SIG-M5 treated with dmso at 0.1 percent for 504 hours (cell line): ENCODE measurements at regions not wholly inside any gene's neighbourhood (a gene's known extent, or its start where the extent isn't known, plus 50 kb on each side); places are given as distances from the start of the nearest gene placed in this dataset.
"Not testable (repeated sequence)": the region's sequence is repeated elsewhere in the genome, so short reads cannot be mapped to it uniquely, and the experiment has no call there.

Source experiments
- DNase-seq: peaks from one replicate; lab custom pipeline; 2025; ENCODE audit not compliant: unreplicated experiment; lab: John Stamatoyannopoulos, UW

DNA sequence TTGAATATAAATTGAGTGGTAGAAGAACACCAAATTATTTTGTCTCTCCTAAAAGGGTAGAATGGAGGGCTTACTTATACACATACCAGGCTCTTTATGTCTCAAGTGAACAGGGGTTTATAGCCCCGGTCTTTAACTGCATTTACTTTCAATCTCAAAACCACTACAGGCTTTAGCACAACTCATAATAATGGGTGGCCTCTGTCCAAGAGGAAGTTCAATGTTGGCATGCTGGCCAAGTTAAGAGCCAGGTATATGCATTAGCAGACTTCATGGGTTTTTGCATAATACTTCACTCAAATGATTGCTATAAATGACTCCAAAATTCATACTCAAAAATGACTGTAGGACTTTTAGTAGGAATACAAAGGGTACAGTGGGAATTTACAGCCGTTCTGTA, 118.5 kb upstream of the OTUD4 start:
- no peak for DNase-seq

DNA sequence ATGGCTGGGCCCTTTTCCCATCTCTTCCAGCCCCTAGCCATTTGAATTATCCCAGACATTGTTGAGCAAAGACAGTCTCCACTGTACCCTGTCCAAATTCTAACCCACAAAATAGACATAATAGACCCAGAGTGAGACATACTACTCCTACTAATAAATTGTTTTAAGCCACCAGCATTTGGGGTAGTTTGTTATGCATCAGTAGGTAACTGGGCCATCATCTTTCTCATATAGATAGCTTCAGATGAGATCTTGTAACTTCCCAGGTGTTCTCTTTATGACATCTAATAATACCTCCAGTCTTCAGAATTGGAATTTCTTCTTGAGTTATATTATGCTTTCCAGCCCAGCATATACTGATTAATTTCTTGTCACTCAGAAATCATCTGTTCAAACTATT, 117.2 kb upstream of the OTUD4 start:
- DNase-seq = no peak

DNA sequence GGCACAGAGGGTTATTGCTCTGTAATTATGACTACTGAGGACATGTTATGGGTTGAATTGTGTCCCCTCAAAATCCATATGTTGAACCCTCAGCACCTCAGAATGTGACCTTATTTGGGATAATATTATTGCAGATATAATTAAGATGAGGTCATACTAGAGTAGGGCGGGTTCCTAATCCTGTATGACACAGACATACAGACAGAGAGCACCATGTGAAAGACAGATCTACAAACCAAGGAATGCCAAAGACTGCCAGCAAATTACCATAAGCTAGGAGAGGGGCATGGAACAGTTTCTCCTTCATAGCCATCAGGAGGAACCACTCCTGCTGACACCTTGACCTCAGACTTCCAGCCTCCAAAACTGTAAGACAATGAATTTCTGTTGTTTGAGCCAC, 115.2 kb upstream of the OTUD4 start:
- no peak for DNase-seq

GRCh38 chr4:145295122-145295521, 114.7 kb upstream of the OTUD4 start:
- DNase-seq = no peak

- no peak for DNase-seq
Measured at GRCh38 chr4:145293658-145294057, 113.3 kb upstream of the OTUD4 start.

DNA sequence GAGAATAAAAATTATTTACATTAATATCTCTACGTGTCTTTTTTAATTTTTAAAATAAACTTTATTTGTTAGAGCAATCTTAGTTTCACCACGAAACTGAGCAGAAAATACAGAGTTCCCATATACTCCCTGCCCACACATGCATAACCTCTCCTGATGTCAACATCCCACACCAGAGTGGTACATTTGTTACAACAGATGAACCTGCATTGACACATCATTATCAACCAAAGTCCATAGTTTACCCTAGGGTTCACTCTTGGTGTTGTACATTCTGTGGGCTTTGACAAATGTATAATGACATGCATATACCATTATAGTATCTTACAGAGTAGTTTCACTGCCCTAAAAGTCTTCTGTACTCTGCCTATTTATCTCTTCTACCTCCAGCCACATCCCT, 110.6 kb upstream of the OTUD4 start:
- DNase-seq = no peak

- DNase-seq = no peak
Measured at GRCh38 chr4:145289403-145290076, 109.2 kb upstream of the OTUD4 start.

DNA sequence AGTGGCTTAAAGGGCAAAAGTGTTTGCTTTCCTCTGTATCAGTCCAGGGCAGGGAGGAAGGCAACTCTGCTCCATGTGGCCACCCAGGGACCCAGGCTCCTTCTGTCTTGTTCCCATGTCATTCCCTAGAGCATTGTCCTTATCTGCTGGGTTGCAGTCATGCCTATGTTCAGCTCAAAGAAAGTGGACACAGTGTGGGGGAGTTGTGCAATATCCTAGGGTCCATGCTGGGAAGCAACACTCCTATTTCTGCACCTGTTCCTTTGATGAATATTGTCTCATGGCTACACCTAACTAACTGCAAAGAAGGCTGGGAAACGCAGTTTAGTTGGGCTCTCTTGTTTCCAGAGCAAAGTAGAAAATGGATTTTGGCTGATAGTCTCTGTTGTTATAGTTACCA, 107.0 kb upstream of the OTUD4 start:
- no peak for DNase-seq

DNA sequence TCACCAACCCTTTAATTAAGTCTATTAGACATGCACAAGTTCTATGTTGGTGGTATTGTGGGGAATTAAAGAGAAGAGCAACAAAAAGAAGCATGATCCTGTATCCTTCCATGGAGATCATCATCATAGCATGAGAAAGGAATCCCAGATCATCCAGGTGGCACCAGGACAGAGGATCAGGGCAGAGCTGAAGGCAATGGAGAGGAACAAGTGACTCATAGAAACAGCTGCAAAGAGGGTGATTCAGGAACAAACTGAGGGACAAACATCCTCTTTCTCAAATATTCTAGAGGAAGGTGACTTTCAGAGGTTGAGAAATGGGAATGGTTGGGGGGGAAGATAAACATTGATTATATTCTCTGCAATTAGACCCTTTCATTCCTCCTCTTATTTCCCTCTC, 105.5 kb upstream of the OTUD4 start:
- DNase-seq = no peak

- no peak for DNase-seq
Measured at GRCh38 chr4:145283909-145284308, 103.5 kb upstream of the OTUD4 start.

- no peak for DNase-seq
Measured at GRCh38 chr4:145281951-145282350, 101.6 kb upstream of the OTUD4 start.

- DNase-seq = no peak
Measured at GRCh38 chr4:145281224-145281623, 100.8 kb upstream of the OTUD4 start.

DNA sequence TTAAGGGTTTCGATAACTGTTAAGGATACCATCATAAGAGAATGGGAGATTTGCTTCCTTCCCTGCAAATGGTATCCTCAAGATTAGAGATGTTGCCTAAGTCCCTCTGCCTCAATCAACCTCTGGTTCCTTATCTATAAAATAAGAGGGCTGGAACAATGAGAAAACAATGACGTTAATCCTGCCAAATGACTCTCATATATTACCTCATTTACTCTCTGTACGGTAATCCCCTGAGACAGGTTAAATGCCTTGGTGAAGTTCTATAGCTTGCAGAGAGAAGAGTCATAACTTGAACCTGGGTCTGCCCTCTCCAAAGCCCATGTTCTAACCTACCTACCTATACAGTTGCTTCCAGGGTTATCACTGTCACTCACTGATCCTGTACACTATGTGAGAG, 100.2 kb upstream of the OTUD4 start:
- DNase-seq = no peak

DNA sequence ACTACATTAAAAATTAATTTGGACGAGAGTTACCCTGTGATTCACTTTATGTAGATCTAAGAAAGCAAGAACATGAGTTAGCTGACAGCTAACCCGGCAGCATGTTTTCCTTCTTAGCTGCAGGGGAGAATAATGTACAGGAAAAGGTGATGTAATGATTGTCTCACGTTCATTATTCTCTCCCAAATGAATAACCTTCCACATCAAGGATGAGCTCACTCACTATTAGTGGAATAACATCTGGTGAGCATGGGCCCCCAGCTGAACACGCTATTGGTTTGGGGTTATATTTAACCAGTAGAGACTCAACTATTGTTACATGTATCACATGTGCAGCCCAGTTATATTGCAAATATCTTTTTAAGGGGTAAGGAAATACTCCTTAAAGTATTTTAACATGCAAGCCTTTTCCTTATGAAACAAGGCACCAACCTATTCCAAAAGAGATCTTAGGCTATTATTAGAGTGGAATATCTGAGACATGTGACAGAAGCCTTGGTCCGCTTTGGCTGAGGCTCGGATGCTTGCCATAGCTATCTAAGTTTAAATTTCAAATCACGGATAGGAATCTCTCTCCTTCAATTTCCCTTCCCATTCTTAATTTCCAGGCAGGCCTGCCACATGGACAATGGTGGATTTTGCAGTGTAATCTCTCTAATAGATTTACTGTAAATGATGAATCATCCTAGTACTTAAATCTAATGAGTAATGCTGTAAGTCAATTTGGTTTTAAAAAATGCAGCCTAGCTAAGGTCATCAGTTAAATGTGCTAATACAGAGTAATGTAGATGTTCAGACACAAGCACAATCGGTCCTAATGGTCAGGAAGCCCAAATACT, 99.0 kb upstream of the OTUD4 start:
- DNase-seq = no peak

- no peak for DNase-seq
Measured at GRCh38 chr4:145278341-145279121, 98.1 kb upstream of the OTUD4 start.

DNA sequence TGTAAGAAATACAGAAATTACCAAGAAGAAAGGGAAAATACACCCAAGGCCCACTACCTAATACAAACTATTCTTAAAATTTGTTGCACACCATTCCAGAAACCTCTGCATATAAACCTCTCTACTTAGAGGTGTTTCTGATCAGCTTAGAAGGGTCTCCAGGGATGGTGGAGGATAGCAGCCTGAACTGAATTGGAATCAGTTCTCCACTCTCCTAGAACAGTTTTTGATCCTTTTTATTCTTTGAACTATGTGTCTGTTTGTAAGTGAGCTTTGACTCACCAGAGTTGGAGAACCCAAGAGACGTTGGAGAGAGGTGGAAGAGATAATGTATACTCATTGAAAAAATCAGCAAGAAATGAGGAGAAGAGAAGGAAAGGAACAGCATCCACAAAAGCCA, 96.6 kb upstream of the OTUD4 start:
- no peak for DNase-seq

GRCh38 chr4:145276050-145276449, 95.7 kb upstream of the OTUD4 start:
- DNase-seq = no peak

GRCh38 chr4:145271194-145271593, 90.8 kb upstream of the OTUD4 start:
- DNase-seq = no peak

DNA sequence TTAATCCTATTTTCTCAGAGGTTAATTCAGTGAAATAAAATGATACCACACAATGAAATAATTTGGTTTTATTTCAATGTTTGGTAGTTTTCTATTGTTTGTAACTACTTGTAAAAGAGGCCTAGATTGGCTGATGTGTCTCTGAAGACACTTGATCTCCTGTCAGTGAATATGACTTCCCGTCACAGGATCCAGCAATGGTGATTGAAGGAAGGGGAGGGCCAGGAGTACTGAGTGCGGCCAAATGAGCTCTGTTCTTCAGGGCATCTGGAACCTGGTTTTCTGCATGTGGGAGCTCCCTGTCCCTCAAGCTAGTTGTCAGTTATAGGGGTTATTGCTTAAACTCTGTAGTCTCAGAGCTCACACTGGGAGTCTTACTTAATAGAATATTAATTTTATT, 86.5 kb upstream of the OTUD4 start:
- no peak for DNase-seq

GRCh38 chr4:145260091-145260490, 79.7 kb upstream of the OTUD4 start:
- DNase-seq = no peak

DNA sequence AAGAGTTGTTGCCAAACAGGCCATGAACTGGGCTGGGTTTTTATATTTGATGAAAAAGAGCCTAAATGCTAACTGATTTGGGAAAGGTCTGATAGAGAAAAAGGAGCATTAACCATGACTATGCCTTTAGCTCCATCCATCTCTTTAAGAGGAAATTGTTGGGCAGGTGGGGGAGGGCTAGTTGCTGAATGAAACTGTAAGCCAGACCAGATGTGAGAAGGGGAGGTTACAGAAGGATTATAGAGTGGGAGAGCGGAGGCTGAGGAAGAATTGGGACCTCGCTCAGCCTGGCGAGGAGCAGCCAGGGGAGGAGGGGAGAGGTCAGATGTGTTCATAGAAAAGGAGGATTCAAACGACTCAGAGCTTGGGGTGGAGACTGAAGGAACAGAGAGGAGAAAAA, 74.9 kb upstream of the OTUD4 start:
- not testable (repeated sequence) for DNase-seq

DNA sequence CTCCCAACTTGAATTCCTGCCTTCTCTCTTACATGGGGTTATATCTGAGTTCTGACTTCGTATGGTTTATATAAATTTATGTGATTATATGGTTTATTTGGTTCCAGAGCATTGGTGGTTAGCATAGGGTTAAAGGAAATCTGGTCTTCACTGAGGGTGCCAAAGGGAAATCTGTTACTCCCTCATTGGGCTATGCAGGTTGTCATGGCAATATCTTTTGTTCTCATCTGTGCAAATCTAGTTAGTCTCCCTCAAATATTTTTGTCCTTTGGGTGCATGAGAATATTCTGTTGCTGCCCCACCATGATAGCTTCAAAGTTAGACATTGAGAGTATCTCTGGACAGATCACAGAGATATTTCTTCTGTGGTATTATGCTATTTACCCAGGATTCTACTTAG, 71.8 kb upstream of the OTUD4 start:
- no peak for DNase-seq
